RWPE2 (cell line): ENCODE measurements at regions not wholly inside any gene's neighbourhood (a gene's known extent, or its start where the extent isn't known, plus 50 kb on each side); places are given as distances from the start of the nearest gene placed in this dataset.

ENCODE experiments used
- ATAC-seq: fragments of 200-7000 bp; cut with Tn5 transposase; 3 replicates; pipeline ENCODE4 v1.9.1; 2021; ENCODE audit warnings: low read depth
- DNase-seq: peaks from one replicate; pipeline ENCODE4 v3.0.0-alpha.2; 2020; ENCODE audit warnings: low spot score
- H3K27ac ChIP-seq: fragments of 450-650 bp; 2 replicates; pipeline ENCODE4 v1.5.1; 2017; ENCODE audit warnings: mild to moderate bottlenecking; ENCODE audit not compliant: poor library complexity, severe bottlenecking
- H3K27me3 ChIP-seq: fragments of 250-450 bp; sonication (Bioruptor Pico); 2 replicates; pipeline ENCODE4 v1.5.1; 2021; ENCODE audit warnings: mild to moderate bottlenecking, moderate library complexity; ENCODE audit not compliant: insufficient read depth, poor library complexity, severe bottlenecking
- H3K36me3 ChIP-seq: fragments of 250-450 bp; sonication (Bioruptor Pico); 2 replicates; pipeline ENCODE4 v1.5.1; 2020; ENCODE audit warnings: low read depth, mild to moderate bottlenecking, moderate library complexity
- H3K4me1 ChIP-seq: fragments of 250-450 bp; sonication (Bioruptor Pico); 2 replicates; pipeline ENCODE4 v1.5.1; 2021; ENCODE audit warnings: mild to moderate bottlenecking, moderate library complexity; ENCODE audit not compliant: insufficient read depth, poor library complexity, severe bottlenecking
- H3K4me3 ChIP-seq: fragments of 250-450 bp; sonication (Bioruptor Pico); 2 replicates; pipeline ENCODE4 v1.5.1; 2021; ENCODE audit warnings: mild to moderate bottlenecking, moderate library complexity; ENCODE audit not compliant: severe bottlenecking
- H3K9me3 ChIP-seq: fragments of 250-450 bp; sonication (Bioruptor Pico); 2 replicates; pipeline ENCODE4 v1.5.1; 2021; ENCODE audit warnings: mild to moderate bottlenecking, moderate library complexity; ENCODE audit not compliant: severe bottlenecking
- TF ChIP-seq, protein P1 (sequence below): fragments of 450-650 bp; IDR thresholded peaks from one replicate; pipeline ENCODE4 v1.5.1; 2017; ENCODE audit warnings: mild to moderate bottlenecking, moderate library complexity; ENCODE audit not compliant: poor library complexity, severe bottlenecking

DNA sequence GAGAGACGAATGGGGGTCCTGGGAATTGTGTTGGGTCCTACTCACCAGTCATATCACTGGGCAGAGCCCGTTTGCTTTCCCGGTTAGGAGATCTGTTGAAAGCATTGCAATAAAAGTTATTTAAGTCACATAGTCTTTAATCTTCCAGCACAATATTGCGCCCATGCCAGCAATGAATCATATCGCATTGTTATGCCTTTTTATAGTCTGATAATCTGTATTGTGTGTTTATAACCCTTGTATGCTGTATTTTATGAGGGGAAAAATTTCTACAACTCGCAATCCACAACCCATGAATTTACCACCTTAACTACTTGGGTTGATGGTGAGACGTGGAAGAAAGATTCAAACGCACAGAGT lies 211.9 kb upstream of the SMIM21 start:
- Histone ChIP-seq H3K27ac (no peak overlapping the region), H3K27me3 (peaks cover 5% of the 10 kb centered on the region), H3K36me3 (no peaks in the 10 kb centered on the region), H3K4me3 (no peak overlapping the region), H3K4me1 (no peaks in the 10 kb centered on the region), H3K9me3 (no peaks in the 10 kb centered on the region)
- ATAC-seq (no peak), DNase-seq (no peak)
- TF ChIP-seq, protein P1, sequence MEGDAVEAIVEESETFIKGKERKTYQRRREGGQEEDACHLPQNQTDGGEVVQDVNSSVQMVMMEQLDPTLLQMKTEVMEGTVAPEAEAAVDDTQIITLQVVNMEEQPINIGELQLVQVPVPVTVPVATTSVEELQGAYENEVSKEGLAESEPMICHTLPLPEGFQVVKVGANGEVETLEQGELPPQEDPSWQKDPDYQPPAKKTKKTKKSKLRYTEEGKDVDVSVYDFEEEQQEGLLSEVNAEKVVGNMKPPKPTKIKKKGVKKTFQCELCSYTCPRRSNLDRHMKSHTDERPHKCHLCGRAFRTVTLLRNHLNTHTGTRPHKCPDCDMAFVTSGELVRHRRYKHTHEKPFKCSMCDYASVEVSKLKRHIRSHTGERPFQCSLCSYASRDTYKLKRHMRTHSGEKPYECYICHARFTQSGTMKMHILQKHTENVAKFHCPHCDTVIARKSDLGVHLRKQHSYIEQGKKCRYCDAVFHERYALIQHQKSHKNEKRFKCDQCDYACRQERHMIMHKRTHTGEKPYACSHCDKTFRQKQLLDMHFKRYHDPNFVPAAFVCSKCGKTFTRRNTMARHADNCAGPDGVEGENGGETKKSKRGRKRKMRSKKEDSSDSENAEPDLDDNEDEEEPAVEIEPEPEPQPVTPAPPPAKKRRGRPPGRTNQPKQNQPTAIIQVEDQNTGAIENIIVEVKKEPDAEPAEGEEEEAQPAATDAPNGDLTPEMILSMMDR = no peak

DNA sequence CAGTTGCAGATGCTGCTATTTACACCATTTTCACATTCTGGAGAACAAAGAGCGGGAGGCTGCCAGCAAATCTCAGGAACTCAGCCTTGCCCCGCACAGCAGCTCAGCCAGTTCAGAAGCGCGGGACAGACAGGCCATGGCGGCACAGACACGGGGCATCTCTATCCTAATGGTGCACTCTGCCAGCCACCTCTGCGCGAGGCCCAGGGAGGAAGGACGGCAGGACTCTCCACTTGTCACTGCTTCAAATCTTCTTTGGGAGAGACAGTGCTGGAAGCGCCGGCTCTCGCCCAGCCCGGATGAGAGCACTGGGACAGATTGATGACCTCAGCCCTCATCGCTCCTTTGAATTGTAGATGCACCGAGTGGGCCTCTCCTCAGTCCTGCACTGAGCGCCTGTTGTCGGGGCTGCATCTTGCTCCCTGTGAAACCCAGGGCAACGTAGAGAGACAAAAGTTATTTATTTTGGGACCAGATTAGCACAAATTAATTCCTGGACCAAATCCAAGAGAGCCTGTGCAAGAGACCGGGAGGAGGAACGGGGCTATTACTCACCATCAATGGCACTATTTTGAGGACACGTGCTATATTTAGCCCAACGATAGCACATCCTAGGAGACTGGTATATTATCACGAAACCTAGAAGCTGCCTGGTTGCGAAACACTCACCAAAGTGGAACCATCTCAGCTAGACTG lies 211.4 kb upstream of the SMIM21 start:
- H3K9me3 ChIP-seq = no peaks in the 10 kb centered on the region
- H3K27ac ChIP-seq = no peak overlapping the region
- TF ChIP-seq, protein P1 = no peak
- H3K36me3 ChIP-seq = no peaks in the 10 kb centered on the region
- peaks cover 5% of the 10 kb centered on the region for H3K27me3 ChIP-seq
- no peaks in the 10 kb centered on the region for H3K4me1 ChIP-seq
- no peak for ATAC-seq
- H3K4me3 ChIP-seq = no peak overlapping the region
- DNase-seq = no peak

GRCh38 chr18:75638223-75638775 lies 210.8 kb upstream of the SMIM21 start:
- H3K27ac ChIP-seq = no peak overlapping the region
- H3K4me1 ChIP-seq = no peaks in the 10 kb centered on the region
- TF ChIP-seq, protein P1 = no peak
- no peaks in the 10 kb centered on the region for H3K9me3 ChIP-seq
- peaks cover 5% of the 10 kb centered on the region for H3K27me3 ChIP-seq
- DNase-seq (no peak), ATAC-seq (peak; percentile 23; the same call in 1 of the 3 replicates)
- H3K4me3 ChIP-seq = no peak overlapping the region
- H3K36me3 ChIP-seq = no peaks in the 10 kb centered on the region

DNA sequence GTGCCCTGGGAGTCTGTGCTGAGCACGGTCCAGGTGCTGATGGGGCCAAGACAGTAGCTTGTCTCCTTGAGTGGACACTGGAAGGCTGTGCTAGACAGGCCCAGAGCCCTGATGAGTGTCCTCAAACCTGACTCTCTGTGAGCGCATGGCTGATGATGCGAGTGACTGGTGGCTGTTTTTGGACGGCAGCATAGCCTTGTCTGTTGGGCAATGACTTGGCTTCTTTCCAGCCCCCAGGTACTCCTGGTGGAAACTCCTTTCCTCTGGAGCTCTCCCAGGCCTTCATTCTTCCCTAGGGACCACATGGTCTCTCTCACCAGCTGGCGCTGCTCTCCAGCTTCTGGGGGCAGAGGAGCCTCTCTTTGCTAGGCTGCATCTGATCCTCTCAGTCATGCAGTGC lies 207.6 kb upstream of the SMIM21 start:
- Histone ChIP-seq H3K9me3 (no peaks in the 10 kb centered on the region), H3K27ac (no peak overlapping the region), H3K4me1 (no peaks in the 10 kb centered on the region), H3K36me3 (no peaks in the 10 kb centered on the region), H3K27me3 (peaks cover 5% of the 10 kb centered on the region), H3K4me3 (no peak overlapping the region)
- DNase-seq = no peak
- TF ChIP-seq, protein P1 = no peak
- ATAC-seq = no peak

GRCh38 chr18:75625966-75626365 lies 198.5 kb upstream of the SMIM21 start:
- no peaks in the 10 kb centered on the region for H3K4me1 ChIP-seq
- H3K36me3 ChIP-seq = no peaks in the 10 kb centered on the region
- H3K4me3 ChIP-seq = no peak overlapping the region
- DNase-seq (no peak), ATAC-seq (no peak)
- TF ChIP-seq, protein P1 = no peak
- H3K27ac ChIP-seq = no peak overlapping the region
- no peaks in the 10 kb centered on the region for H3K9me3 ChIP-seq
- H3K27me3 ChIP-seq = no peaks in the 10 kb centered on the region
